GM12872 (cell line): ENCODE measurements at regions not wholly inside any gene's neighbourhood (a gene's known extent, or its start where the extent isn't known, plus 50 kb on each side); places are given as distances from the start of the nearest gene placed in this dataset.
A peak's percentile ranks its signal among the peaks of the same experiment; 100 is the strongest.

Experiments
- CTCF ChIP-seq: IDR thresholded peaks from 3 replicates; pipeline ENCODE4 v1.5.1; 2011; ENCODE audit warnings: low read depth, mild to moderate bottlenecking, low read length, moderate library complexity; ENCODE audit not compliant: insufficient read depth

- TF ChIP-seq CTCF: no peak
Measured at GRCh38 chr4:104022226-104022625, 302.4 kb upstream of the TACR3 start.

- no peak for TF ChIP-seq CTCF
Measured at GRCh38 chr4:104020641-104021040, 300.9 kb upstream of the TACR3 start.

GRCh38 chr4:104017213-104017612 is 297.4 kb upstream of the TACR3 start:
- no peak for TF ChIP-seq CTCF

GRCh38 chr4:104015680-104016079 is 295.9 kb upstream of the TACR3 start:
- TF ChIP-seq CTCF: peak; percentile 33; the same call in 1 of the 3 replicates

- TF ChIP-seq CTCF: no peak
Measured at GRCh38 chr4:104010722-104011121, 290.9 kb upstream of the TACR3 start.

GRCh38 chr4:103998756-103999155 is 279.0 kb upstream of the TACR3 start:
- TF ChIP-seq CTCF: no peak

- TF ChIP-seq CTCF: no peak
Measured at GRCh38 chr4:103996637-103997036, 276.9 kb upstream of the TACR3 start.

GRCh38 chr4:103996064-103996463 is 276.3 kb upstream of the TACR3 start:
- no peak for TF ChIP-seq CTCF
